Medulla oblongata (tissue), 1 donor: ENCODE measurements at regions not wholly inside any gene's neighbourhood (a gene's known extent, or its start where the extent isn't known, plus 50 kb on each side); places are given as distances from the start of the nearest gene placed in this dataset.

Experiments used
- DNase-seq: peaks from one replicate; pipeline ENCODE4 v3.0.0-alpha.2; 2015; ENCODE audit errors: extremely low spot score

DNA sequence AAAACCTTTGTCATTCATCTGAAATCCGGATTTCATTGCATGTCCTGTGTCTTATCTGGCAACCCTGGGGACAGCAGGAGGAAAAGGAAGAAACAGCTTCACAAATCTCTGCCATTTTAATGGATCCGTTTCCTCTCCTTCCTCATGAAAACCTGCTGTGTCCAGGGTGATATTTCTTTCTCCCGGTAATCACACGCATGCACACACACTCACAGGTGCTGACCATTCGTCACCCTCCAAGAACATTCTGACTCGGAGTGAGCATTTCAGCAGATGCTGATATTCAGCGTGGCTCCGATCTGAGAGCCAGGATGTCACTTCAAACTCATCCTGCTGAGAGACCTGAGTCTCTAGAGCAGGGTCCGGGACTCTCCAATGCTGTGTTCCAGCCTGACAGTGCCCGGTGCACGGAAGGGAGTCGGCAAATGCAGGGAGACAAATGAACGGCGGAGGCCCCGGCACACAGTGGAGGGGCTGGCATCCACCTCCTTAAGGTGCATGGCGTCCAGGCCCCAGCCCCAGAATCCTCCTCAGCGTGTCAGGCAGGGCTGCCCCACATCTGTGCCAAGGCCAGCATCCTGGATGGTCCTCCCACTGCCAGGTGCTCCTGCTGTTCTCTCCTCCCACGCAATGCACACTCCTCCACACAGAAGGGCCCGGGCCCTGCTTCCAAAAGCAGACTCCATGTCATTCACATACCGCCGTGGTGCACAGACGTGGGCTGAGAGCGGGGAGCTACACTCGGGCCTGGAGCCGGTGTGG lies 70.7 kb downstream of the RBFOX3 start:
- DNase-seq: no peak

GRCh38 chr17:79538291-79538690 lies 72.6 kb downstream of the RBFOX3 start:
- DNase-seq: no peak

GRCh38 chr17:79537686-79538085 lies 73.2 kb downstream of the RBFOX3 start:
- no peak for DNase-seq

- DNase-seq: no peak
These were observed 73.8 kb downstream of the RBFOX3 start for GRCh38 chr17:79537061-79537460.

- no peak for DNase-seq
These were observed 74.5 kb downstream of the RBFOX3 start for GRCh38 chr17:79536212-79536840.

DNA sequence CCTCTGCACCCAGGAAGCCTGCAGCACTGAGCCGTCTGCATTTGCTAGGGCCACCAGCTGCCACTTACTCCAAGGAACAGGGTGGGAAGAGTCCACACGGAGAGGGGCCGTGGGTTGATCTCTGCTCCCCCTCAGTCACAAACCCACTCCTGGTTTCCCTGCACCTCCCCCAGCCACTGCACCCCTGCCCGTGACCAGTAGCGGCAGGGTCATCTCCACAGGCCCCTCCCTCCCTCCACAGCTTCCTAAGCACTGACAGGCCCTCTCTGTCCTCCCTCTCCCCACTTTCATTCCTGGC lies 75.2 kb downstream of the RBFOX3 start:
- no peak for DNase-seq

- no peak for DNase-seq
These were observed 75.8 kb downstream of the RBFOX3 start for GRCh38 chr17:79534851-79535727.

- DNase-seq: no peak
These were observed 76.7 kb downstream of the RBFOX3 start for GRCh38 chr17:79534111-79534510.

DNA sequence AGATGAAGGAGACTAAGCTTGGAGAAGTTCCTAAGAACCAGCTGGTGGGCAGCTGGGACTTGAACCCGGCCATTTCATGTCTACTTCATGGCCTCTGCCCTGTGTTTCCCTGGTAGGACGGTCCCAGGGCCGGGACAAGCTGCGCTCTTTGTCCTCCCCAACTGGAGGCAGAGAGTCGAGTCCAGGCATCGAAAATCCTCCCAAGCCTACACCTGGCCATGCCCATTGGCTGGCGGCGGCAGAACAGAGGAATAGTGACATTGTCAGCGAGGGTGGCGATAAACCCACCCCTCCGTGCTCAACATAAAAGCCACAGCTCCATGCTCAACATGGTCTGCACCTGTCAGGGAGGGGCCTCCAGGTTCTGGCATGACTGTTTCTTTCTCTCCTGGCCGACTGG lies 77.7 kb downstream of the RBFOX3 start:
- DNase-seq: no peak

GRCh38 chr17:79532107-79532790 lies 78.6 kb downstream of the RBFOX3 start:
- DNase-seq: no peak

DNA sequence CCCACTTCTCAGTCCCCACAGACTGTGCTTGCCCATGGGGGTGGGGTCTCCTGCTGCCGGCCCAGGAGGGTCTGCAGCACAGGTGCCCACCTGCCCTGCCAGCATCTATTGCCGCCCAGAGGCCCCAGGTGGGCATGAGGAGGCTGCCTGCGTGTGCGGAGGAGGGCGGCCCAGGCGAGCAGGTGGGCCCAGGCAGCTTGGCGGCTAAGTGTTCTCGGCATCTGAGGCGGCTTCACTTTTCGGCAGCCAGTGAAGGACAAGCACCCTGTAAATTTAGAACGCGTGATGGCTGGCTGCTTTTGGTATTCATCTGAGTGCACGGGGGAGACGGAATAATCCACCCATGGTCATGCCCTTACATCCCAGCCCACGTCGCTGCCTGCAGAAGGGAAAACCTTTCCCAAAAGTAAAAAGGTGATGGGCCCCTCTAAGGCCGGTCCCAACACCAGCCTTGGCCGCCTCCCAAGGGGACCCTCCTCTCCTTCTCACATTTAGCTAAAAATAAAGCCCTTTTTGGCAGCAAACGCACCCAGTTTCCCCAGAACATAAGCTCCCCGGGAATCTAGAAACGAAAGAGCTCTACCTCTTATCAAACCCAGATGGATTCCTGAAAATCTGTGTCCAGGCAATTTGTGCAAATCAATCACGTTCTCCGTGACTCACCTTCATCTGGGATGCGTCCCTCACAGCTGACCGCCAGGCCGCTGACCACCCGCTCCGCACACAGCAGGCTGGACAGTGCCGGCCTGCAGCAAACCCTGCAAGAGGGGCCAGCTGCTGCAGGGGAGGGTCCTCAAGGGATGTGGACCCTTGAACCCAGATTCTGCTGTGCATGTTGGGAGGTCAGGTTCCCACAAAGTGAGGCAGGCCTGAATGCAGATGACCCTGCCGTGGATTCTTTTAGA lies 79.4 kb downstream of the RBFOX3 start:
- no peak for DNase-seq

DNA sequence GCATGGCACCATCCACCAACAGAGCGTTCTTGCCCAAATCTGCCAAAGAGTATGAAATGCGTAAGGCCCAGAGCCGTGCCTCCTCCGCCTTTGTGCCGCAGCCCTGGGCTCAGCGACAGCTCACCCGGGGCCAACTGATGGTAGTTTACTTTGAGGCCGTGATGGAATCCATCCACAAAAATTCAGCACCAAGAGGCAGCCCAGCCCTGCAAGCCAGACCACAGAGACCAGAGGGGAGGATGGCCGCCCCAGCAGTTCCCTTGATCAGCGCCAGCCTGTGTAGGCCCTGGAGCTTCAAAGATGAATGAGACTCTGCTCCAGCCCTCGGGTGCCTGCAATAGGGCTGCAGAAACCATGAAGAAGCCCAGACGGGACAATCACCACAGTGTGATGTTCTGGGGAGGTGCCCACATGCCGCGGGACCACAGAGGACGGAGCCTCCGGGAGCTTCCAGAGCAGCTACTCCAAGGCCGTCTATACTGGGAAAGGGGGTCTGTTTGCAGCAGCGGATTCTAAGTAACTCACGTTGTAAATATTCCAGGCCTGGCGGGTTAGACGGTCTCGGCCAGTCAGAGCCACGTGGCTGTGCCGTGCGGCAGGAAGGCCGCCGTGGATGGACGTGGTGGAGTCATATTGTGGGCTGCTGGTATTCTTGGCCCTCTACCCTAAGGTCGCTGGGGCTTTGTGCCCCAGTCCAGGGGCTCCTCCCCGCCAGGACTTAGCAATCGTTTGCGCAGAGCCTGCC lies 80.3 kb downstream of the RBFOX3 start:
- DNase-seq: no peak

GRCh38 chr17:79529661-79530081 lies 81.2 kb downstream of the RBFOX3 start:
- no peak for DNase-seq

- DNase-seq: no peak
These were observed 82.2 kb downstream of the RBFOX3 start for GRCh38 chr17:79528592-79529125.

DNA sequence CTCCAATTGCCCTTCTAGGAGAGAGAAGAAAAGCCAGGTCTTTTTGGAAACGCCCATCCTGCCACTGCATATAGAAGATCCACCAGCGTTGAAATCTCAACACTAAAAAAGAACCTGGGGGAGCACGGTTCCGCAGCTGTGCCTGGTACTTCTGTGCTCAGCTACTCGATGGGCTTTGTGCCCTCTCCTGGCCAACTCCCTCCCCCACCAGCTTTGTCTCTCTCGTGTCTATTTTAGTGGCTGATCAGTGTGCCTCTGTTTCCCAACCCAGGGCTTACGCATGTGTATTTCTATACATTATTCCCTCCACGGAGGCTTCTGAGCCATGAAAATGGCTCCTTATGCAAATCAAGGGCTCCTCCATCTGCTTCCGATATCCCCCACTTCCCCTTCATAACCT lies 83.5 kb downstream of the RBFOX3 start:
- DNase-seq: no peak

GRCh38 chr17:79525793-79526677 lies 84.8 kb downstream of the RBFOX3 start:
- DNase-seq: no peak

- no peak for DNase-seq
These were observed 86.4 kb downstream of the RBFOX3 start for GRCh38 chr17:79524213-79525187.

- no peak for DNase-seq
These were observed 88.4 kb downstream of the RBFOX3 start for GRCh38 chr17:79522414-79522813.
